Lower leg skin (tissue), 4 donors: ENCODE measurements at regions not wholly inside any gene's neighbourhood (a gene's known extent, or its start where the extent isn't known, plus 50 kb on each side); places are given as distances from the start of the nearest gene placed in this dataset.

Experiments used
- DNase-seq, 2 donors: peaks; one replicate each; pipeline ENCODE4 v3.0.0-alpha.2; 2019; ENCODE audit warnings: low spot score in 2 of 2
- H3K4me3 ChIP-seq: fragments of 200-600 bp; sonication (generic); 2 replicates; pipeline ENCODE4 v1.5.1; 2017; ENCODE audit warnings: mild to moderate bottlenecking, low read depth; ENCODE audit not compliant: poor library complexity, severe bottlenecking
- CTCF ChIP-seq, 3 donors: fragments of 450-650 bp; IDR thresholded peaks; one replicate each; pipeline ENCODE4 v1.5.1; 2016; ENCODE audit warnings: antibody characterized with exemption in 3 of 3, mild to moderate bottlenecking in 3 of 3, moderate library complexity in 2 of 3
- POLR2A ChIP-seq, 2 donors: fragments of 450-650 bp; IDR thresholded peaks; one replicate each; pipeline ENCODE4 v1.6.1; 2016 to 2017; ENCODE audit warnings: antibody characterized with exemption in 2 of 2, mild to moderate bottlenecking in 1 of 2, moderate library complexity in 1 of 2
- WGBS, 2 donors: methylation state at CpG; one replicate each; pipeline ENCODE4 v1.1.5; 2018; 5-methylcytosine and 5-hydroxymethylcytosine counted together
- intact Hi-C: fragments of 100-400 bp; cut with DNase I; formaldehyde crosslinking; loops from one replicate; pipeline ENCODE4 v1.15.0; 2023; ENCODE audit warnings: low total_unique reads

- WGBS, 2 donors = 75 to 77% methylated on average over 4 of the region's 4 CpGs
- no peak overlapping the region for H3K4me3 ChIP-seq
- no peak for DNase-seq
- TF ChIP-seq POLR2A (IDR thresholded peaks at IDR 0.05) (no peak), CTCF (IDR thresholded peaks at IDR 0.05) (no peak)
- intact Hi-C loops = no loop called here
These were observed 413.1 kb downstream of the NKX6-1 start for GRCh38 chr4:84085986-84086385.

DNA sequence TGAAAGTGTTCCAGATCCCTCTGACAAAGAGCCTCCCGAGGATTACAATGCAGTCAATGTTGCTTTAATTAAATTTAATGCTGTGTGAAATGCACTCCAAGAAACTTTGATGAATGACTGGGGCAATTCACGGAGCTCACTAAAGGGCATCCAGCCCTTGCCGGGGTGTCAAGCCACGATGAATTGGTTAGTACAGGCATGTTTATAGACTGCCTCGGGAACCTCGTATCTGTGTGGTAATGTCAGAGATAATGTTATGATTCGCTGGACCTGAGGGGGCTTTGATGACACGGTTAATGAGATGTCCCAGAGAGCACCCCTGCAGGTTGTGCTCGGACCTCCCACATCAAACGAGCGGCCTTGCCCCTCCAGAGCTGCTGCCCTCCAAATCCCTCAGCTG is 428.8 kb downstream of the NKX6-1 start:
- TF ChIP-seq CTCF (IDR thresholded peaks at IDR 0.05) (no peak), POLR2A (IDR thresholded peaks at IDR 0.05) (no peak)
- intact Hi-C loops = no loop called here
- H3K4me3 ChIP-seq = no peak overlapping the region
- DNase-seq = no peak
- 16 to 23% methylated on average over 11 of the region's 11 CpGs for WGBS, 2 donors

GRCh38 chr4:84063619-84064018 is 435.5 kb downstream of the NKX6-1 start:
- DNase-seq = no peak
- no peak overlapping the region for H3K4me3 ChIP-seq
- TF ChIP-seq POLR2A (IDR thresholded peaks at IDR 0.05) (no peak), CTCF (IDR thresholded peaks at IDR 0.05) (no peak)
- intact Hi-C loops = no loop called here
- 65 to 72% methylated on average over 5 of the region's 5 CpGs for WGBS, 2 donors

- intact Hi-C loops = no loop called here
- no peak overlapping the region for H3K4me3 ChIP-seq
- 53% methylated on average over 5 of the region's 5 CpGs for WGBS, 2 donors
- no peak for DNase-seq
- TF ChIP-seq POLR2A (IDR thresholded peaks at IDR 0.05) (no peak), CTCF (IDR thresholded peaks at IDR 0.05) (no peak)
These were observed 440.9 kb downstream of the NKX6-1 start for GRCh38 chr4:84058201-84058600.

- WGBS, 2 donors = 62 to 63% methylated on average over 4 of the region's 4 CpGs
- TF ChIP-seq CTCF (IDR thresholded peaks at IDR 0.05) = no peak
- TF ChIP-seq POLR2A (IDR thresholded peaks at IDR 0.05) = no peak
- no peak overlapping the region for H3K4me3 ChIP-seq
- intact Hi-C loops = no loop called here
- no peak for DNase-seq
These were observed 447.5 kb downstream of the NKX6-1 start for GRCh38 chr4:84051639-84052038.

DNA sequence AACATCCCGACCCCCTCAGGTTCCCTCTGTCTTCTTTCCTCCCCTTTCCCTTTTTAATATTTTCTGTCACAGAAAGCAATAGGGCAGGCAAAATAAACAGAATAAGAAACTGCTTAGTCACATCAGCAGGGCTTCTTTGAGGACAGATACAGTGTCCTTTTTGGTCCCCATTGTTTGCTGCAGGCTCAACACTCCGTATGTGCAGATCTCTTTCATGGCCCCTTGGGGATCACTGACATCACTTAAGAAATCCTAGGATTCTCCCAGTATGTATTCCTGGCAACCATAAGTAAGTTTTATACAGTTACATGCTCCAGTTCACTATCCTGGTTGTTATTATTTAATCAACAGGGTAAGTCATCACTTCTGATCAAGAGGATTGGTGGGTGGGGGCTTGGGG is 448.0 kb downstream of the NKX6-1 start:
- no peak for DNase-seq
- intact Hi-C loops = no loop called here
- no peak overlapping the region for H3K4me3 ChIP-seq
- WGBS, 2 donors = 54 to 57% methylated on average over 2 of the region's 2 CpGs
- TF ChIP-seq POLR2A (IDR thresholded peaks at IDR 0.05) = no peak
- no peak for TF ChIP-seq CTCF (IDR thresholded peaks at IDR 0.05)
